Stimulated activated CD4-positive, alpha-beta T cell treated with anti-CD3 and anti-CD28 coated beads, Interleukin-4, amount 100 ng/mL, for 48 hours (primary cell): ENCODE measurements at regions not wholly inside any gene's neighbourhood (a gene's known extent, or its start where the extent isn't known, plus 50 kb on each side); places are given as distances from the start of the nearest gene placed in this dataset.
"Not testable (repeated sequence)": the region's sequence is repeated elsewhere in the genome, so short reads cannot be mapped to it uniquely, and the experiment has no call there.

Experiments
- DNase-seq, 2 donors: peaks; one replicate each; pipeline ENCODE4 v3.0.0-alpha.2; 2020; ENCODE audit warnings: low read depth in 2 of 2

DNA sequence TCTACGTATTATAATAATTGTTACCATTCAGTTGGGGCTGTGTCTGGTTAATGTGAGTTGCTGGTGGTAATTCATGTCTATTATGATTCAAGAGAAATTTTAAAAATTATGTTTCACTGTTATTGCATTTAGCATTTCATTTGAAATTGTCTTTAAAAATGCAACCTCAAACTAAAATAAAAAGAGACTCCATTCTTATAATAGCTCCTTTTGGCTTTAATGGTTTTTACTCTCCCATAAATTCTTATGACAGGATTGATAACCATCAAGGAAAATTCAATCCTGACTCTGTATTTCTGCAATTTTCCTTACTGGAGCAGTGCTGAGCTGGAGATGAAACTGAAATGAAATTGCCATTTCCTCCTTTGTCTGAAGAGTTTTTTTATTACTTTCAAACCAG is 262.7 kb downstream of the REEP3 start:
- DNase-seq: no peak

DNA sequence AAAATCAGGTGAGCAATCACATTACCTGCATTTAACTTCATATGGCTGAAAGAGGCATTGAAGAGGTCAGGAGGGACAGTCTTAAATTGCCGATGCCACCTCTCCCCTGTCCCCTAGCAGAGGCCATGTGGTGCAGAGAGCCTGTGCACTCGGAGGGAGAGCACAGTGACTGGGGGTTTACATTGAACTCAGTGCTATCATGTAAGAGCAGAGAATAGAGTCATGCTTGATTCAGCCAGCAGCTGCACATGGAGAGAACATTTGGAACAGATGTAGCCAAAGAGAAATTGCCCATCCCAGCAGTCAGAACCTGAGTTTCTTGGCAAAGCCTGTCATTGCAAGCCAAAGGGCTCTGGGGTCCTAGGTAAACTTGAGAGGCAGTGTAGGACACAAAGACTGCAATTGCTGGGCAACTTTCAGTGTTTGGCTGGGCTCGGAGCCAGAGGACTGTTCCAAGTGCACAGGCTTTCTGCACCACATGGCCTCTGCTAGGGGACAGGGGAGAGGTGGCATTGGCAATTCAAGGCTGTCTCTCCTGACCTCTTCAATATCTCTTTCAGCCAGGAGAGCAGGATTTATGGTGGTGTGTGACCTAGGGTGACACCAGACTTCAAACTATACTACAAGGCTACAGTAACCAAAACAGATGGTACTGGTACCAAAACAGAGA is 267.1 kb downstream of the REEP3 start:
- no peak for DNase-seq

DNA sequence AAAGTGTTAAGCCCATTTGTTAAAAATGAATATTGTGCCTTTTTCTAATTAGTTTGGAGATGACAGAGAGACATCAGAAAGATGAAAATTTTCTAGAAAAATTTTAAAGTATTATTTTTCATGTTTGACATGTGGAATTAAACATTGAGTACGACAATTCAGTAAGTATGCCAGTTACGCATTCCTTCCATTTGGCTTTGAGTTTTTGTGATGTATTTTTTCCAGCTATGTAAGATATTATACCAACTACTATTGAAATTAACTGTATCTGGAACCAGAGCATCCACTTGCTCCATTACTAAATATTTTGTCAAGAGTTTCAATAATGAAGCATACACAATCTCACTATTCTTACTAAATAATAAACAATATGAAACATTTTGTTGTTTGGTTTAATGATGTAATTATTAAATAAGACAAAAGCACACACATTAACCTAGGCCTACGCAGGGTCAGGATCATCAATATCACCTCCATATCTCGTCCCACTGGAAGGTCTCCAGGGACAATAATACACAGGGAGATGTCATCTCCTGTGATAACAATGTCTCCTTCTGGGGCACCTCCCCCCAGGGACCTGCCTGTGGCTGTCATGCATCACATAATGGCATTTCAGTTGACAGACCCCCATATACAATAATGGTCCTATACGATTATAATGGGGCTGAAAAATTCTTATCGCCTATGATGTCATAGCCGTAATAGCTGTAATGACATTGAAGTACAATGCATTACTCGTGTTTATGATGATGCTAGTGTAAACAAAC is 274.1 kb downstream of the REEP3 start:
- DNase-seq: no peak

DNA sequence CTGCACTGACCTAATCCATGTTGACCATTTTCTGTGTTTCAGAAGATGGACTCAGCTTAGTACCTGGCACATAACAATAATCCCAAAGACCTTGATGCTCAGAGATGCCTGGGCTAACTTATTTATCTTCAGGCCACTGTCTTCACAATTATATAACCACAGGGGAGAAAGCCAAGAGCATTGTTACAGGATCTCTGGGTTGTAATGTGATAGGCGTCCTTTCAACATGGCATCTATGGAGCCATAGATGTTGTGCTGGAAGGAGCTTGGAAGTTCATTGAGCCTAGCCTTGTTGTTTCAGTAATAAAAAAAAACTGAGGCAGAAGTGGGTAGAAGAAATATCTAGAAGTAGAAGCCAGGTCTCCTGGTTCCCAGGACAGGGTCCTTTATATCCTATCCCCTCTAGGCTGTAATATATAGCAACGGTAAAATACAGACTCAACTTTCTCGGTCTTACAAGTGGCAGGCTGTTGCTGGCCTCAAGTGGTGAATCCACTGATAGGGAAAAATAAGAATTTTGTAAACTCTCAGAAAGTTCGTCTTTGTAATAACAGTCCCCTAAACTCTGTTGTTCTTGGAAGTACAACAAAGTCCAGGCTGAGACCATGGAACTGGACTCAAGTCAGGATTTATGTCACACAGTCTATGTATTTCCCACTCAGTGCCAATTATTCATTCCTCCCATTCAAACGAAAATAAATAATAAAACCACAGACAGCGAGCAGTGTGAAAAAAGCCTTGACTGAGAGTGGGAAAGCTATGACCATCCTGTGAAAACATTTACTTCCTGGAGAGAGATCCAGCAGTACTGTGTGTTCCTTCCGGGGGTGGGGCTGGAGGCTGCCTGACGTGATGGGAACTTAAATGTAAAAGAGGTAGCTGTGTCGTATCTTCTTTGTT is 277.6 kb downstream of the REEP3 start:
- no peak for DNase-seq

DNA sequence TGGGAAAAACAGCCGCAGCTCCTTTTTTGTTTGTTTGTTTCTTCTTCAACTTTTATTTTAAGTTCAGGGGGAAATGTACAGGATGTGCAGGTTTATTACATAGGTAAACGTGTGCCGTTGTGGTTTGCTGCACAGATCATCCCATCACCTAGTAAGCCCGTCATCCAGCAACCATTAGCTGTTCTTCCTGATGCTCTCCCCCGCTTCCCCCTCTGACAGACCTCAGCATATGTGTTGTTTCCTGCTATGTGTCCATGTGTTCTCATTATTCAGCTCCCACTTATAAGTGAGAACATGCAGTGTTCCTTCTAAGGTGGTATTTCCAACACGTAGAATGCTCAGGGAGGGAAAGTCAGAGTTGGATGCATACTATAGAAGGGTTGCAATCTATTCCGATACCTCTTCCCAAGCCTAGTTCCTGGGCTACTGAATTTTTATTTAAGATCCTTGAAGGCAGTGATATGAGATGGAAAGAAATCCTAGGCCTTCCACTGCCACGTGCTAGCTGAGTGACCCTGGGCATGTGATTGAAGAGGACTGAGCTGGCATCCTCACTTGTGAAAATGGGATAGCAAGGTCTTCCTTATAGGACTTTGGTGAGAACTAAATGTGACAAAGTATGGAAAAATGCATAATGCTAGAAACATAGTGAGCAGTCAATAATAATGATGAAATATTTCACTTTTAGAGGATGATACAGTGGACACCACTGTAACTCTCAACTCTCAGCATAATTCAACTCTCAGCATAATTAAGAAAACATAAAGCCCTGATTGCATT is 278.5 kb downstream of the REEP3 start:
- no peak for DNase-seq

DNA sequence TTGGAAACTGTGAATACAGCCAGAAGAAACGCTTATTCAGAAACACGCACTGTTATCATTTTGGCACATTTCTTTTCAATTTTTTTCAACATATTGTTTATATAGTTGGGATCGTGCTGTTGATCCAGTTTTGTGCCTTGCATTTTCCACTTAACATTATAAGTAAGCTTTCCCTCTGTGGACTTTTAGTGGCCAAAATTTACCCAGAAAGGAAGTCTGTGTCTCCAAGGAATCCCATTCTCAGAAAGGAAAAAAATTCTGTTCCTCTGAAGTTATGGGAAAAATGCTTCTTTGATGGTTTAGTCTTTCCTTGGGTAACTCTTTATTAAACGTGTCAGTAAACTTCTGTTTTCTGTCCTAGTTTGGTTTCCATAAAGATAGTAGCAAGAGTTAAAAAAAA is 280.0 kb downstream of the REEP3 start:
- no peak for DNase-seq

DNA sequence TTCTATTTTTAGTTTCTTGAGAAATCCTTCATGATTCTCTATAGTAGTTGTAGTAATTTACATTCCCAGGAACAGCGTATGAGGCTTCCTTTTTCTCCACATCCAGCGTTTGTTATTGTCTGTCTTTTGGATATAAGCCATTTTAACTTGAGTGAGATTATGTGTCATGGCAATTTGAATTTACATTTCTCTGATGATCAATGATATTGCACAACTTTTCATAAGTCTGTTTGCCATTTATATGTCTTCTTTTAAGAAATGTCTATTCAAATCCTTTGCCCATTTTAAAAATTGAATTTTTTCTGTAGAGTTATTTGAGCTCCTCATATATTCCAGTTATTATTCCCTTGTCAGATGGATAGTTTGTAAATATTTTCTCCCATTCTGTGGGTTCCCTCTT is 285.1 kb downstream of the REEP3 start:
- no peak for DNase-seq

DNA sequence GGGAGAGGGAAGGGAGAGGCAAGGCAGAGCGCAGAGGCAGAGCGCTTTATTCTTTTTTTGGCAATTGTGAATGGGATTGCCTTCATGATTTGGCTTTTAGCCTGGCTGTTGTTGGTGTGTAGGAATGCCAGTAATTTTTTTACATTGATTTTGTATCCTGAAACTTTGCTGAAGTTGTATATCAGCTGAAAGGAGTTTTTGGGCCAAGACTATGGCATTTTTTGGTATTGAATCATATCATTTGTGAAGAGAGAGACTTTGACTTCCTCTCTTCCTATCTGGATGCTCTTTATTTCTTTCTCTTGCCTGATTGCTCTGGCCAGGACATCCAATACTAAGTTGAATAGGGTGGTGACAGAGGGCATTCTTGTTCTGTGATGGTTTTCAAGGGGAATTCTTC is 291.3 kb downstream of the REEP3 start:
- no peak for DNase-seq

DNA sequence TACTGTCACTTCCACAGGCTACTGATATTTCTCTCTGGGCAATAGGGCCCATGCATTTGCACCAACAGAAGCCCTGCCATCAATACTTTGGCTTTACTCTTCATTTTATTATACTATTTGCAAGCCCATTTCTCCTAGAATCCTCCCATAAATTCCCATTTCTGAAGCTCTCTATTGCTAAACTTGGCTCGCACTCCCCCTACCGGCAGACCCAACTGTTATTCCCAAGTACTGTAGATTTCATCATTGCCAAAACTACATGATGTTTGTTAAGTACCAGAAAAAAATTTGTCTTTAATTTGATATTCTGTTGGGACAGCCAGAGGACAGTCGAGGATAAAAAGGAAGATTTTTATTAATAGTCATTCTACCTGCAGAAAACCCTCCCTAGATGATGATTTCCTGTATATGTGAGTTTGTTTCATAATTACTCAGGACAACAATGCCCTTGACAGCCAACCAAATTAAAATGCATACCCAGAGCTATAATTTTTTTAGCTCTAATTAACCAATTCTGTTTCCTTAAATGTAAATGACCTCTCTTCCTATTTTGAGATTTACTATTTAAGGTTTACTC is 298.6 kb downstream of the REEP3 start:
- peak; percentile 12 to 13 for DNase-seq

DNA sequence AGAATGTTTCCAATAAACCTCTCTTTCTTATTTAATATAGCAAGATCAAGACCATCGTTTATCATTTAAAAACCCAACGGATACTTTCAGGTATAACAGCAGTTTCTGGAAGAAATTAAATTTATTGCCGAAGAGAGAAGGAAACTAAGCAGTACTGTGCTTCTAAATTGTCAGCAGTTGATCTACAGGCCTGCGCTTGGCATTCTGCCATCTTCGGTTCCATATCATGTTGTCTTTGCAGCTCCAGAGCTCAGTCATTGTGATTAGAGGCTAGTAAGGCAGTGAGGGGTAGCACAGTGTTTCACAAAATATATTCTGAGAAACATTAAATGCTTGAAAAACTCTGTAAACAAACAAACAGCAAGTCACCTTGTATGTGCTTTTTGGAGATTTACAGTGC is 301.3 kb downstream of the REEP3 start:
- no peak for DNase-seq

DNA sequence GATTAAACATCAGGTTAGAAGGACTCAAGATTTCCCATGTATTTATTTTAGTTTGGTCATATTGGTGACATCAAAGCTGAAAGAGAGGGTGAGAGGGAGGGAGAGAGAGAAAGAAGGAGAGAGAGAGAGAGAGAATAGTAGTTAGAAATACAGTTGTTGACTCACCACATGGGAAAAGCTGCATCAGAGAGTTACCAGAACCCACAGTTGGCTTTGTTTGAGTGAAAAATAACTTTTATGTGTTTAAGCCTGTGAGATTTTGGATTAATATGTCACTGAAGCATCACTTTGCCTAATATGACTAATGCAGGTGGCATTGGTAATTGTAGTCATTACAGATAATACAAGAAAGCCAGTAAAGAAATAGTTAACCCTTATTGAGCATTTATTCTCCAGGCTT is 303.9 kb downstream of the REEP3 start:
- DNase-seq: no peak

DNA sequence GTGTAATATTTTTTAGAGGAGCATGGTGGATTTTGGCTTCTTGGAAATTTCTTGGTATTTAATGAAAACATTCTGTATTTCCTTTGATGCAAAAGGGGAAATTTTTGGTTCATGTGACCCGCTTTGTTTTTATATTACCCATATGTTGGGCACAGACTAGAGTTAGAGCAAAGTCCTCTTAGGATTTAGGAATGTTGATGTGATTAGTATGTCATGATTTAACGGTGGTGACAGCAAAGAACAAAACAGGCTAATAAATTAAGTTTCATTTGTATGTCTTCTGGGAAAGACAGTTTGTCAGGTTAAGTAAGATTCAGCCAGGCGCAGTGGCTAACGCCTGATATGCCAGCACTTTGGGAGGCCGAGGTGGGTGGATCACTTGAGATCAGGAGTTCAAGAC is 304.6 kb downstream of the REEP3 start:
- no peak for DNase-seq

DNA sequence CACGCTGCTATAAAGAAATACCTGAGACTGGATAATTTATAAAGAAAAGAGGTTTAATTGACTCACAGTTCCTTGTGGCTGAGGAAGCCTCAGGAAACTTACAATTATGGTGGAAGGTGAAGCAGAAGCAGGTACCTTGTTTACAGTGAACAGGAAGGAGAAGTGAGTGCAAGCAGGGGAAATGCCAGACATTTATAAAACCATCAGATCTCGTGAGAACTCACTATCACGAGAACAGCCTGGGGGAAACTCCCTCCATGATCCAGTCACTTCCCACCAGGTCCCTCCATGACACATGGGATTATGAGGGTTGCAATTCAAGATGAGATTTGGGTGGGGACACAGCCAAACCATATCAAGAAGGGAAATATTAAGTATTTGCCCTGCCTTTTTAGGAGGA is 305.8 kb downstream of the REEP3 start:
- not testable (repeated sequence) for DNase-seq

DNA sequence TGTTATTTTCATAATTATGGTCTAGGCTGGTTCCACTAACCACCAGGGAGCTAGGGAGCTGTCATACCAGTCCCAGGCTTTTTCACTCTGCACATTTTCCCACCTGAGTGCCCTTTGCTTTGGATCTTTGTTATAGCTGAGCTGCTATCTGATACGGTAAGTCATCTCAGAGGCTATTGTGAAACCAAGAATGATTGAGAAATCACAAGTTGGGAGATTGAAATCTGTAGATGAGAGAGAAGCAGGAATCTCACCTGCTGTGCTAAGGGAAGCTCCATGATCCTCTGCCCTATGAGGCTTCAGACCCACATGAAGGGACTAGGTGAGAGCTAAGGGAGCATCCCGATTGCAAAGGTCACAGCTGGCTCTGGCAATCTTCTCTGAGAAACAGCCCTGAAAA is 307.8 kb downstream of the REEP3 start:
- no peak for DNase-seq

DNA sequence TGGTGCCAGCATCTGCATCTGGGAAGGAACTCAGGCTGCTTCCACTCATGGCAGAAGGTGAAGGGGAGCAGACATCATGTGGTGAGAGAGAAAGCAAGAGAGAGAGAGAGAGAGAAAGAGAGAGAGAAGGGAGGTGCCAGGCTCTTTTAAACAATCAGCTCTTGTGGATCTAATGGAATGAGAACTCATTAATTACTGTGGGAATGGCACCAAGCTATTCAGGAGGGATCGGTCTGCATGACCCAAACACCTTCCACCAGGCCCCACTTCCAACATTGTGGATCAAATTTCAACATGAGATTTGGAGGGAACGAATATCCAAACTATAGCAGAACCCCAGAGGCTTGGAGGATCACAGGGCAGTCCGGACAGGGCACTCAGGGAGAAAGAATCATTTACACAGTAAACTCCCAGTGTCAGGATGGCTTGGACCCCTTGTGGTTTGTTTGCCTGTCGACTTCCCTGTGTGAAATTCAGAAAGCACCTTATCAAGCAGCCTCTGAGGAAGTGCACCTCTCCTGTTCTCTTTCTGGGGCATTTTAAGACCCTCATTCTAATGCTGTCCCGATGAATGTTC is 308.5 kb downstream of the REEP3 start:
- DNase-seq: no peak

DNA sequence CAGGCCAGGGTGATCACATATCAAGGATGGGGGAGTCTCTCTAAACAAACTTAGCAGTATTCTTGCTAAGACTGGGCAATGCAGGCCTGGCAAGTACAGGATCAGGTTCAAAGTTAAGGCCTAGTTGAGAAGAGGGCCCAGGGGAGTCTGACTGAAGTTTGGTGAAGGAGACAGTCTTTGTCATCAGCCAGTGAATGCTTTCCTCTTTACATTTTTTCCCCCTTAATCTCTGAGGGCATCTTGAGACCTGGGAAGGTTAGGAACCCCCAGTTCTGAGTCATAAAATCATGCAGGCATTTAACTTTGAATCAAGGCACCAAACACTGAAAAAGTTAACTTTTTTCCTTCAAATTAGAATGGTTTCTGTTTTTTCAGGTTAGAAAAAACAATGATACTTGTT is 311.5 kb downstream of the REEP3 start:
- DNase-seq: no peak

DNA sequence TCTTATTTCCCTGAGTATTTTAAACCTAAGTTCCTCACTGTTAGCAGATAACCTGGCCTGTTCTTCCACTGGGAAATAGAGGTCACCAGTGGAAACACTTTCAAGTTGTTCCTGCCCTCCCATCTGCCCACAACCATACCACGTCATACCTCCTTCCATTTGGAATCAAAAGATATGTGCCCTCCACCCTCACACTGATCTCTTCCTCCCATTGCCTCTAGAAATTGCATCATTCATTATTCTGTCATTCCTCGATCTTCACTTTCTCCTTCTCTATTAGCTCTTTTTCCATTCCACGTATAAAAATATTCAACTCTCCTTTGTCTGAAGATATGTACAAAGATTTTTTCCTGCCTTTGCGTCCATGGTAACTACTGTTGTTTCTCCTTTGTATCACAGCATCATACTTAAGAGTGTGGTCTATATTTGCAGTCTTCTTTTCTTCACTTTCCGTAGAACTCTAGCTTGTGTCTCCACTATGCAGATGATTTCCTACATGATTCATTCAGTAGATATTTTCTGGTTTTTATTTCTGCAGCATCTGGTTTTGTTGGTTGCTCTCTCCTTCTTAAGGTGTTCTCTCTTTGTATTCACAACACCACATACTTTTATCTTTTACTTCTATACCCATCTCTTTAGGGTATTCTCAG is 312.3 kb downstream of the REEP3 start:
- DNase-seq: no peak

DNA sequence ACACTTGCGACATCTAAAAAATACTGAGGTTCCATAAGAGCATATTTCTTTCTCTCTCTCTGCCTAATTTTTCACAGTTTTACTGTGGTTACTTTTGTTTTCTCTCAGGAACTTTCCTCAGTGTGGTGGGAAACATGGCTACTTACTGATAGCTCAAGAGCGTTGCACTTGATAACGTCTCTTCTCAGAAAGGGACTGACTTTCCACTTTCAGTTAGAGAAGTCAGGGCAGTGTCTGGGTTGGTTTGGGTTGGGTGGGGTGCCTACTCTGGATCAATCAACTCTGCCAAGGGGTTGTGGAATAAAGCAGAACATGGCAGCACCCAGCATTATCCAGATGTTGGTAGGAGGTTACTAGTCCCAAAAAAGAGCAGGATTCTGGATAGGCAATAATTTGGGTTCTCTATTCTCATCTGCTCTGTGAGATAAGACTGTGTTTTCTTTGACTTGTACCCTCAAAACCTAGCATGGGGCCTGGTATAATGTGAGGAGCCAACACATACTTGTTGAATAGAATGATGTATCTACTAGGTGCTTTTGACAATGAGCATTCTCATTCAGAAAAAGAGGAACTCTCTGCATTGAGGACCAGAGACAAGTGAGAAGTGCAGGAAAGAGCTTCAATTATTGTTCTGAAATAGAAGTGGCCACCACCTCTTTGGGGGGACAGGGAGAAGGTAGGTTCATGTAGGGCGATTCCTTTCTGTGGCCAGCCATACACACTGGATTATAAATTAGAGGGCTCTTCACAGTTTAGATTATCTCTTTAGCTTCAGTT is 315.7 kb downstream of the REEP3 start:
- DNase-seq: no peak

DNA sequence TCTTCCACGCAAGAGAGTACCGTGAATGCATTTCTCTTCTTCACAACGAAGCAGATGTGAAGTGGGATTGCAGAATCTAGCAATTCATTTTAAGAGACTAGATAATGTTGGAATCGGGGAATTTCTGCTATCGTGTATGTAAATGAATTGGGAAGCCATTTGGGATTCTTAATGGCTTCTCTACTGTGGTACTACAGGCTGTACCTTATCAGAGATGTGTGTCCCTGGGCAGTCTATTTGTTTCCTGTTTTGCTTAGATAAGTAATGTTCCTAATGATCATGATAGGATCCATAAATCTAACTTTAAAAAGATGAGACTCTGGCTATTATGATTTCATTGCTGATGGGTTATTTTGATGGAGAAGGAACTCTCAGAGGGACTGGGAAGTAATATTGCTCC is 320.6 kb downstream of the REEP3 start:
- DNase-seq: no peak

DNA sequence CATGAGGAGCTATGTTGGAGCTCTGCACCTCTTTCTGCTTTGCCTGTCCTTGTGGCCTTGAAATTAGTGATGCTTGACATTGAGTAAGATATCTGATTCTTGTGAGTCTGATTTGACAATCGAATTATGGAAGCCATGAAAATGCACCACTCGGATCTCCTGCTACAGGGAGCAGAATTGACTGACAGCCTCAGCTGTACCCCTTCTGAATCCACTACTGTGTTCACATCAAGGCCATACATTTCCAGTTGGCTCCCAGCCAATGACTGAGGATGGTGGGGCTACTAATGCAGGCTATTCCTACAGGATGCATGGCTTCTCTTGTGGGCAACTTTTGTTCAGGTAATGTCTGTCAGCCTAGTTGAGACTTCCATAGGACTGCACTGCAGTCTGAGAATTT is 321.9 kb downstream of the REEP3 start:
- no peak for DNase-seq
